NCI-H1105 treated with DMSO at 0.1 percent for 48 hours (cell line): ENCODE measurements at regions not wholly inside any gene's neighbourhood (a gene's known extent, or its start where the extent isn't known, plus 50 kb on each side); places are given as distances from the start of the nearest gene placed in this dataset.

Experiments
- DNase-seq: peaks from one replicate; lab custom pipeline; 2025; lab: John Stamatoyannopoulos, UW

DNA sequence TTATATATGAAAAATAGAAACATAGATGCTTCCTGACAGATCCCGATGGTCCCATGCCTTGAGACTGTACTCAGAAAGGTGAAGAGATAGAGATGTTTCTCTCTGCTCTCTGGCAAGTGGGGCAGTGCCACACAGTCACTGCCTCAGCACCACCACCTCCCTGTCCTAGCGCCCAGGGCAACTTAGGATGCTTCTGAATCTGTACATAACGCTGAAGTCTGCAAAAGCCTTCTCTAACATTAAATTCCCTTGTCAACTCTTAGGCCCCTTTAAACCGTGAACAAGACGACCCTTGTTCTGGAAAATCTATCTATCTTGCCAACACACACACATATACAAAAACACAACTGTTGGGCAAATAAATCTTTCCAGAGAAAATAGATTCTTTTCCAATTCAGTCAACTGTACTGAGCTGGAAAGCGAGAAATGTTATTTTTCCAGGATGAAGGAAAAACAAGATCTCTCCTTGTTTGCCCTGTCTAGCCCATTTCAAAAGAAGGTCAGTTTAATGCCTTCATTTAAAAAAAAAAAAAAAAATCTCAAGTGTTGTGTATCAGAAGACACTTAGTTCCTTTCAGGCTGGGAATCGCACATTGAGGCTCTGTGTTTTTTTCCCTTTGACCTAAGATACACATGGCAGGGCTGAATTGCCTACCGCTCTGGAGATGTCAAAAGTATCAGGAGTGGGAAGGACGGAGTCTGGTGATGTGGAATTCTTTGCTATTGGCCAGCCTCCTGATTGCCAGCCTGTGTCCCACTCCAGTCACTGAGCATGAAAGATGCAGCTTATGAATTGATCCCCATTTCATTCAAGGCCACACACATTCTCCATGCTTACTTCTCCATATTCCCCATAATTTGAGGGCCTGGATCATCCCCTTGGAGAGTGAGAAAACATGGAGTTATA is 241.4 kb downstream of the LACC1 start:
- DNase-seq, result no peak

DNA sequence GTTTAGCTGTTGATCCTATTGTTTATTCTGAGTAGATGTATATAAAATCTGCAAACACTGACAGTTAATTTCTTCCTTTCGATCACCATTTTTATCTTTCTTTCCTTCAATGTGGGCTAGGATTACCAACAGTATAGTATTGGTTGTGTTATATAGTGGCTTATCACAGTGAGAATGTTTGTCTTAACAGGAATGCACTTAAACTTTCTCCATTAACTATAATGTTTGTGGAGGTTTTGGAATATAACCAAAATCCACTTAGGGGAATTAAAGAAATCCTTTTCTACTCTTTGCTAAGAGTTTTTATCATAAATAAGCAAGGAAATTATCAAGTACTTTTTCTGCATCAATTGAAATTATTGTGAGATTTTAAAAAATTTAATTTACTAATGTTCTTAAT is 244.6 kb downstream of the LACC1 start:
- no peak for DNase-seq

- no peak for DNase-seq
These were observed 246.3 kb downstream of the LACC1 start for GRCh38 chr13:44125943-44126469.

DNA sequence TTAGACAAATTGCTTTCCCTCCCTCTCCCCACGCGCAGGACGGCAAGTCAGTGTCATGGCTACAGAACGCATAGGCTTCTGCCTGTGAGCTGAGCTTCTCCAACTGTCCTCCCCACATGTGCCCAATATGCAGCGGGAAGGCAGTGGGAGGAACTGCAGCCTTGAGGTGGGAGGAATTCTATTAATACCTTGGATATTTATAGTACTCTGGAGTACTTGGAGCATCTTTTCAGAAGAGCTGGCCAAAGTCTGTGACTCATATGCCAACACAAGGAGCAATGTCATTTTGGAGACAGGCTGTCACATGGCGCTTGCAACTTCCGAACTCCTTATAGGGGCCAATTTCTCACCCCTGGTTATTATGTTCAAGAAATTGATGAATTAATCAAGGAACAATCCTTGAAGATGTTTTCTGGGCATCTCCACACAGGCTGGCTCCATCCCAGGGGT is 245.0 kb upstream of the SERP2 start:
- no peak for DNase-seq

GRCh38 chr13:44129418-44129817 is 244.2 kb upstream of the SERP2 start:
- no peak for DNase-seq

DNA sequence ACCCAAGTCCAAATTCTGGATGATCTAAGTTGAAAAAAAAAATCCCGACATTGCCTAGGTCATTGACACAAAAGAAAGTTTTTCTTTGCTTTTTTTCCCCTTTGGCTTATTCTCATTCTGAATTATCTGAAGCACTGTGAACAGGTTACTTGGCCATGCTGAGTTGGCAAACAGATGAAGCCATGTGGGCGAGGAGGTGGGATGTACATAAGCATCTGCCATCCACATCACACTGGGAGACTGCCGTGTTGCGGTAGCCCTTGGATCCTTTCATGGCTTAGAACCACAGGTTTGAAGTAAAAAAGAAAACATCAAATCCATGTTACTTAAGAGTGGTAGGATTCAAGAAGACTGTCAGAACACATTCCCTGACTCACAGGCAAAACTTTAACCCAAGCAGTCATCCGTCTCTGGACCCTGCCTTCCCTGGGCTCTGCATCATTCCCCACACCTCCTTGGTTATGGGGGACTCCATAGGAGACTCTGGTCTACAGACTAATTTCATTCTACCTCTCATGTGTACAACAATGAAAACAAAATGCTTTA is 242.5 kb upstream of the SERP2 start:
- no peak for DNase-seq

- no peak for DNase-seq
These were observed 240.9 kb upstream of the SERP2 start for GRCh38 chr13:44132710-44133109.

GRCh38 chr13:44133626-44134025 is 240.0 kb upstream of the SERP2 start:
- no peak for DNase-seq

DNA sequence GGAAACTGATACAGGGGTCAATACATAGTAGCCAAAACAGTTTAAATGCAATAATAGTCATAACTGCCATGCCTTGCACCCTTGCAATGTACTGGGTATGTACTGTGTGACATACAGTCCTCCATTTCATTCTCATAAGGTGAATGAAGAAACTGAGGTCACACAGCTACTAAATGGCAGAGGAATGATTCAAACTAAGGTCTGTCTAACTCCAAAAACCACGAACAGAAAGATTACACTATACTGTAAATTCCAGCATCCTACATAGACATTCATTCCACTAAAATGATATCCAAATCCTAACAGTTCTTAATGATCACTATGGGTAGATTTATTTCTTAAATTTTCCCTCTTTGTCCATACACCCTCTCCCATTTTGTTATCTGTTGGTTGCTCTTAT is 238.1 kb upstream of the SERP2 start:
- DNase-seq, result no peak

- no peak for DNase-seq
These were observed 236.8 kb upstream of the SERP2 start for GRCh38 chr13:44136696-44137268.

GRCh38 chr13:44137466-44137865 is 236.2 kb upstream of the SERP2 start:
- DNase-seq, result no peak

GRCh38 chr13:44140146-44140545 is 233.5 kb upstream of the SERP2 start:
- DNase-seq, result peak; percentile 76

GRCh38 chr13:44140888-44141724 is 232.5 kb upstream of the SERP2 start:
- DNase-seq, result no peak

DNA sequence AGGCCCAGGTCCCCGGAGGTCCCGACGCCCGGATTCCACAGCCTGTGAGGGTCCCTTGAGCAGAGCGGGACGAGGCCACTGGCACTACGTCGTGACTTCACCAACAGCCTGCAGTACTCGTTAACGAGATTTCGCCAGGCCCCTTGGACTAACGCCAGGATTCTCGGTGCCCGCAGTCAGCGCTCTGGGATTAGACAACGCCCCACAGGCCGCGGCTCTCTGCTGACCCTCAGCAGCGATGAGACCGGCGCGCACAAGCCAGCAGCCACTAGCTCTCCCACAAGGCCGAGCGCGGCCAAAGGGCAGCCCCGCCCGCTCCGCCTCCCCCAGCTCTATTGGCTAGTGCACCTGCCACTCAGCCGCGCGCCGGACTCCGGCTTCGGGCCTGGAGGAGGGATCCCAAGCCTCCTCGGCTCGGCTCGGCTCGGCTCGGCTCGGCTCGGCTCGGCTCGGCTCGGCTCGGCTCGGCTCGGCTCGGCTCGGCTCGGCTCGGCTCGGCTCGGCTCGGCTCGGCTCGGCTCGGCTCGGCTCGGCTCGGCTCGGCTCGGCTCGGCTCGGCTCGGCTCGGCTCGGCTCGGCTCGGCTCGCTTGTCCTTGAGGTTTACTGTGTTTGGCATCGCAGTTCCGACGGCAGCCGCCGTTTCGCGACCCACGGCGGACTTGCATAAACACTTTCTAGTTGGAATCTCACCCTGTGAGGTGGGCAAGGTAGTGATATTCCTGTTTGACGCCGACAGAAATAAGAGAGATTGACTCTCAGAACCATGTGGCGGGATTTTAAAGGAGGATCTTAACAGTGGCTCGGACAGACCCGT is 231.7 kb upstream of the SERP2 start:
- peak; percentile 72 for DNase-seq

DNA sequence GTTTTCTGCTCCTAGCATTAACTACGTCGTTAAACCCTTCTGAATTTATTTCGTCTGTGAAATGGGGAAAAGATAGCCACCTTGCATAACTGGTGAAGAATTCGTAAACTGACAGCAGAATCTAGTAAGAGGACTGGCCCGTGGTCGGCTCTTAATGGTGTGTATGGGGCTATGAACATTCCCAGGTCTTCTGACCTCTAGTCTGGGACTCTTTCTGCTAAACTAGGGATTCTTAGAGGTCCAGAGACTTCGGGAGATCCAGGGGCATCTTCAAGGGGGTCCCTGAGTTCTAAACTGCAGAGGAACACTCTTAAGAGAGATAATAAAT is 231.1 kb upstream of the SERP2 start:
- DNase-seq, result no peak

GRCh38 chr13:44142941-44143665 is 230.5 kb upstream of the SERP2 start:
- DNase-seq, result no peak

GRCh38 chr13:44146138-44146537 is 227.5 kb upstream of the SERP2 start:
- DNase-seq, result no peak

- peak; percentile 90 for DNase-seq
These were observed 226.4 kb upstream of the SERP2 start for GRCh38 chr13:44147233-44147632.

- DNase-seq, result no peak
These were observed 226.0 kb upstream of the SERP2 start for GRCh38 chr13:44147648-44148047.

DNA sequence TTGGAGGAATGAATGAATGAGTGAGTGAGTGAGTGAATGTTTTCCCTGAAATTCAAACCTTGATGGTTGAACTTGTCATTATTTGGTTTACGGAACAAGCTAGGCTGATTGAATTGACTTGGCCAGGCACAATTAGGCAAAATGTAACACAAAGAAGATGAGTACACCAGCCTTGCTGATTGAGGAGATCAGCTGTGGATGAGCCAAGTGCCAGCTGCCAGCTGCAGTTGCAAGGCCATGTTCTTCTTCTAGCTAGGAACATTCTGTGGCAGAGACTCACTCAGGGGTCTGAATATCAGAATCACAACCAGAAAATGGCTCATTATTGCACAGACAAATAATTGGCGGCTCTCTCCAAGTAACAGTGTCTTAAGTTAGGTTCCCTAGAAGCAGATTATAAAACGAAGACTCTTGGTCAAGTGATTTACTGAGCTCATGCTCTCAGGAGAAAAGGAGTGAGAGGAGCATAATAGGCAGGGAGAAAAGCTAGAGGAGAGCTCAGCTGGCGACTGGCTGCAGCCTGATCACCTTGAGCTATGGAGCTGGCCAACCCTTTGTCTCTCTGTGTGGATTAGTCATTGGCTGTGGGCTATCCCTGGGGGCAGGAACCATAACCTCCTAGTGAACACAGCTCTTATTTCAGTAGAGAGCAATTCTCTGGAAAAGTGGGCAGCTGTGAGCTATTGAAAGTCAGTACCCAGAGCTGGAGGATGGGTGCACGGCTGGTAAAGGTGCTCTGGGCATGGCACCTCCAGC is 225.3 kb upstream of the SERP2 start:
- DNase-seq, result no peak
